ENCODE measurements at regions not wholly inside any gene's neighbourhood (a gene's known extent, or its start where the extent isn't known, plus 50 kb on each side); places are given as distances from the start of the nearest gene placed in this dataset.

GRCh38 chr12:93974252-93974651 lies 174.1 kb upstream of the PLXNC1 start:
- no peak for TF ChIP-seq EZH2phosphoT487 (IDR thresholded peaks at IDR 0.05; ENCODE audit: insufficient read depth, low read depth)
- no peak for TF ChIP-seq EZH2 (IDR thresholded peaks at IDR 0.05; ENCODE audit: insufficient read depth, poor library complexity, severe bottlenecking)

Data from GM23248 (cell line).